Nucleus accumbens (tissue), 56 donors: ENCODE measurements at regions not wholly inside any gene's neighbourhood (a gene's known extent, or its start where the extent isn't known, plus 50 kb on each side); places are given as distances from the start of the nearest gene placed in this dataset.

Source experiments
- DNase-seq, 56 donors: peaks; one replicate each; lab custom pipeline; 2025; lab: John Stamatoyannopoulos, UW

- DNase-seq: no peak
These were observed 124.6 kb upstream of the BCL2L14 start for GRCh38 chr12:11946161-11946560.

- no peak for DNase-seq
These were observed 123.5 kb upstream of the BCL2L14 start for GRCh38 chr12:11947213-11947612.

GRCh38 chr12:11949738-11950411 lies 120.9 kb upstream of the BCL2L14 start:
- peak in 23 of 56 donors; percentile 2 to 40 (median 14) for DNase-seq

GRCh38 chr12:11951209-11951608 lies 119.5 kb upstream of the BCL2L14 start:
- no peak for DNase-seq

GRCh38 chr12:11953523-11953922 lies 117.2 kb upstream of the BCL2L14 start:
- DNase-seq: no peak

- DNase-seq: no peak
These were observed 116.6 kb upstream of the BCL2L14 start for GRCh38 chr12:11954181-11954580.

- DNase-seq: no peak
These were observed 112.3 kb upstream of the BCL2L14 start for GRCh38 chr12:11958221-11959091.

GRCh38 chr12:11959117-11959823 lies 111.5 kb upstream of the BCL2L14 start:
- no peak for DNase-seq

GRCh38 chr12:11960646-11961045 lies 110.1 kb upstream of the BCL2L14 start:
- DNase-seq: no peak

GRCh38 chr12:11961686-11962085 lies 109.1 kb upstream of the BCL2L14 start:
- no peak for DNase-seq

GRCh38 chr12:11962860-11963259 lies 107.9 kb upstream of the BCL2L14 start:
- DNase-seq: no peak

- DNase-seq: no peak
These were observed 106.8 kb upstream of the BCL2L14 start for GRCh38 chr12:11963841-11964471.

- no peak for DNase-seq
These were observed 105.4 kb upstream of the BCL2L14 start for GRCh38 chr12:11965258-11965910.

GRCh38 chr12:11967376-11968047 lies 103.2 kb upstream of the BCL2L14 start:
- no peak for DNase-seq

GRCh38 chr12:11968048-11968383 lies 102.7 kb upstream of the BCL2L14 start:
- DNase-seq: no peak

- DNase-seq: no peak
These were observed 102.2 kb upstream of the BCL2L14 start for GRCh38 chr12:11968516-11968915.

GRCh38 chr12:11969437-11970154 lies 101.1 kb upstream of the BCL2L14 start:
- no peak for DNase-seq

GRCh38 chr12:11970155-11970520 lies 100.6 kb upstream of the BCL2L14 start:
- DNase-seq: no peak

GRCh38 chr12:11973396-11973795 lies 97.3 kb upstream of the BCL2L14 start:
- DNase-seq: no peak
